ENCODE measurements at regions not wholly inside any gene's neighbourhood (a gene's known extent, or its start where the extent isn't known, plus 50 kb on each side); places are given as distances from the start of the nearest gene placed in this dataset.

- H3K4me3 ChIP-seq (ENCODE audit: low read depth, low read length), result no peak overlapping the region
- DNase-seq (ENCODE audit: low read depth), result no peak
- no peak for TF ChIP-seq CTCF (IDR thresholded peaks at IDR 0.05; ENCODE audit: insufficient read depth, low read depth, low read length, missing control alignments)
Measured at GRCh38 chr1:34280509-34280908, 103.8 kb downstream of the C1orf94 start.

- no peak overlapping the region for H3K4me3 ChIP-seq (ENCODE audit: low read depth, low read length)
- no peak for DNase-seq (ENCODE audit: low read depth)
- no peak for TF ChIP-seq CTCF (IDR thresholded peaks at IDR 0.05; ENCODE audit: insufficient read depth, low read depth, low read length, missing control alignments)
Measured at GRCh38 chr1:34283142-34283541, 106.4 kb downstream of the C1orf94 start.

GRCh38 chr1:34286511-34286910 lies 109.8 kb downstream of the C1orf94 start:
- no peak for DNase-seq (ENCODE audit: low read depth)
- no peak for TF ChIP-seq CTCF (IDR thresholded peaks at IDR 0.05; ENCODE audit: insufficient read depth, low read depth, low read length, missing control alignments)
- H3K4me3 ChIP-seq (ENCODE audit: low read depth, low read length), result no peak overlapping the region

GRCh38 chr1:34290831-34291230 lies 114.1 kb downstream of the C1orf94 start:
- H3K4me3 ChIP-seq (ENCODE audit: low read depth, low read length), result no peak overlapping the region
- TF ChIP-seq CTCF (IDR thresholded peaks at IDR 0.05; ENCODE audit: insufficient read depth, low read depth, low read length, missing control alignments), result no peak
- DNase-seq (ENCODE audit: low read depth), result no peak

- peak; percentile 21 for TF ChIP-seq CTCF (IDR thresholded peaks at IDR 0.05; ENCODE audit: insufficient read depth, low read depth, low read length, missing control alignments)
- H3K4me3 ChIP-seq (ENCODE audit: low read depth, low read length), result no peak overlapping the region
- DNase-seq (ENCODE audit: low read depth), result no peak
Measured at GRCh38 chr1:34292472-34292871, 115.8 kb downstream of the C1orf94 start.

GRCh38 chr1:34296059-34296458 lies 119.4 kb downstream of the C1orf94 start:
- H3K4me3 ChIP-seq (ENCODE audit: low read depth, low read length), result no peak overlapping the region
- no peak for TF ChIP-seq CTCF (IDR thresholded peaks at IDR 0.05; ENCODE audit: insufficient read depth, low read depth, low read length, missing control alignments)
- DNase-seq (ENCODE audit: low read depth), result no peak

GRCh38 chr1:34302798-34303197 lies 126.1 kb downstream of the C1orf94 start:
- no peak overlapping the region for H3K4me3 ChIP-seq (ENCODE audit: low read depth, low read length)
- TF ChIP-seq CTCF (IDR thresholded peaks at IDR 0.05; ENCODE audit: insufficient read depth, low read depth, low read length, missing control alignments), result no peak
- DNase-seq (ENCODE audit: low read depth), result no peak
